AG04449 (cell line): ENCODE measurements at regions not wholly inside any gene's neighbourhood (a gene's known extent, or its start where the extent isn't known, plus 50 kb on each side); places are given as distances from the start of the nearest gene placed in this dataset.

Experiments used
- CTCF ChIA-PET: fragments of 350-600 bp; formaldehyde crosslinking; extraction: SDS; loops from one replicate; lab custom pipeline; 2021; ENCODE audit warnings: antibody characterized with exemption; lab: Yijun Ruan, JAX
- POLR2A ChIA-PET: fragments of 400-600, 350-600 bp; formaldehyde crosslinking; extraction: SDS; loops from one replicate; lab custom pipeline; 2020; ENCODE audit warnings: antibody characterized with exemption, inconsistent platforms; lab: Yijun Ruan, JAX
- DNase-seq: peaks from one replicate; pipeline ENCODE4 v3.0.0-alpha.2; 2010; ENCODE audit warnings: low read depth, low spot score
- H3K4me3 ChIP-seq: 2 replicates; pipeline ENCODE4 v1.5.1; 2011; ENCODE audit warnings: low read depth, mild to moderate bottlenecking, control low read depth, low read length
- TF ChIP-seq, protein P1 (sequence below): IDR thresholded peaks from one replicate; pipeline ENCODE4 v1.5.1; 2011; ENCODE audit warnings: mild to moderate bottlenecking, moderate library complexity, low read length, control low read depth, inconsistent platforms; ENCODE audit not compliant: insufficient read depth; ENCODE audit errors: missing control alignments

DNA sequence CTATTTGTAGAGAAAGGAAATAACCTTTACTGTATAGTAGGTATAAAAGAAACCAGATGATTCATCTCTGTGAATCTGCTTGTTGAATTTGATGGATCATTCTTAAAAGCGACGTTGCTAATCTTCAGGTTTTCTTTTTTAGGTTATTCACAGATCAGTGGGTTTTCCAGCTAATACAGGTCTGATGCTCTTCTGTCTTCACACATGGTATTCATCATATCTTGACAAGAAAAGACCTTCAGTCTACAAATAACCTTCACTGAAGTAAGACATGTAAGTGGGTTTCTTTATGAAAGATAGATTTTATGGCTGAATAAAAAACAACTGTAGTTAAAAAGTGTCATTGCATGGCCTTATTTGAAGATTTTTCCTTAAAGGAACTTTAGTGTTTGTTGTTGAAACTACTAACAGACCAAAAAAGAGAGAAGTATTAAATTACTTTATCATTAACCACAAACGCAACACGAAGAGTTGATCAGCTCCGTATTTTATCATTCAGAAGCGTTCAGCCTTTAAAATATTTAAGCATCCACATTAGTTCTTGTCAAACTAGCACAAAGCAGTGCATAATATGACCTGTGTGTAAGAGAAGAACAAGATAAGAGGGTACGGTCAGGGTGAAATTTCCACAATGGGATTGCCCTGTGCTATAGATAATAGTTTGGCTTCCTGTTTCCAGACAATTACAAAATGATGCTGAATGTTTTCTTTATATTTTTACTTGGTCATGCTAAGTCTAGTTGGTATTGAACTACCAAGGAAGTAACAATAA, 299.5 kb downstream of the MZT1 start:
- H3K4me3 ChIP-seq, result no peak overlapping the region
- CTCF ChIA-PET, result no interaction called here
- no peak for DNase-seq
- TF ChIP-seq, protein P1, sequence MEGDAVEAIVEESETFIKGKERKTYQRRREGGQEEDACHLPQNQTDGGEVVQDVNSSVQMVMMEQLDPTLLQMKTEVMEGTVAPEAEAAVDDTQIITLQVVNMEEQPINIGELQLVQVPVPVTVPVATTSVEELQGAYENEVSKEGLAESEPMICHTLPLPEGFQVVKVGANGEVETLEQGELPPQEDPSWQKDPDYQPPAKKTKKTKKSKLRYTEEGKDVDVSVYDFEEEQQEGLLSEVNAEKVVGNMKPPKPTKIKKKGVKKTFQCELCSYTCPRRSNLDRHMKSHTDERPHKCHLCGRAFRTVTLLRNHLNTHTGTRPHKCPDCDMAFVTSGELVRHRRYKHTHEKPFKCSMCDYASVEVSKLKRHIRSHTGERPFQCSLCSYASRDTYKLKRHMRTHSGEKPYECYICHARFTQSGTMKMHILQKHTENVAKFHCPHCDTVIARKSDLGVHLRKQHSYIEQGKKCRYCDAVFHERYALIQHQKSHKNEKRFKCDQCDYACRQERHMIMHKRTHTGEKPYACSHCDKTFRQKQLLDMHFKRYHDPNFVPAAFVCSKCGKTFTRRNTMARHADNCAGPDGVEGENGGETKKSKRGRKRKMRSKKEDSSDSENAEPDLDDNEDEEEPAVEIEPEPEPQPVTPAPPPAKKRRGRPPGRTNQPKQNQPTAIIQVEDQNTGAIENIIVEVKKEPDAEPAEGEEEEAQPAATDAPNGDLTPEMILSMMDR, result no peak
- POLR2A ChIA-PET, result no interaction called here

DNA sequence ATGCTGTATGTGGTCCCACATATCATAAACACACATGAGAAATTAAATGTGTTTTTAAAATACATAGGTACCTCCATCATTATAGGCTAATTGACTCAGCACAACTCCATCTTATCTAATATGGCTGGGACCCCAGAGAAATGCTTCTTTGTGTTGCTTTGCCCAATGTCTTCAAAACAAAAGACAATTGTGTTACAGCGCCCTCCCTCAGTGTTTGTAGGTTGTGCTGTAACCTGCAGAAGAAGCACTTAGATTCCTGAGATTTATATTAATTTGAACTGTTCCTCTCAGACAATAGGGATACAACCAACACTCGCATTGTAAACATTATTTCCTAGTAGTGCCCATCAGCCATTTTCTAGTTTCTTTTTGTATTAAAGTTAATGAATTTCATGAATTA, 303.4 kb downstream of the MZT1 start:
- POLR2A ChIA-PET, result no interaction called here
- TF ChIP-seq, protein P1, result no peak
- CTCF ChIA-PET, result no interaction called here

DNA sequence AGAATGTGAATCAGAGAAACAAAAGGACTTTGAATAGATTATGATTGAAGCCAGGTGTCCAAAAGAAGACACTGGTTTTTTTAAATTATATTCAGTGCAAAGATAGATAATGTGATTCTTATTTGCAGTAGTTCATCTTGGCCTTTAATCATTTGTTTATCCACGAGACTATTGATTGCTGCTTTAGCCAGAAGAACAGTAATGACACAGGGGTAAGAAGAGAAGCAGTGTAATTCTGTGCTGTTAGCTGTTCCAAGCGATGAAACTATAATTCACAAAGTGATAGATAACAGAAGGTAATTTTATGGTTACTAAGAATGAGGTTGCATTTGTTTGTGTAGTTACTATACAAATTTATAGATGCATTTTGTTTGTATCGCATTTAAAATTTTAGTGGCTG, 311.6 kb downstream of the MZT1 start:
- no peak for DNase-seq
- ChIA-PET POLR2A (no interaction called here), CTCF (no interaction called here)

More for the DNA sequence above, 303.4 kb downstream of the MZT1 start:
- DNase-seq, result no peak
- no peak overlapping the region for H3K4me3 ChIP-seq

DNA sequence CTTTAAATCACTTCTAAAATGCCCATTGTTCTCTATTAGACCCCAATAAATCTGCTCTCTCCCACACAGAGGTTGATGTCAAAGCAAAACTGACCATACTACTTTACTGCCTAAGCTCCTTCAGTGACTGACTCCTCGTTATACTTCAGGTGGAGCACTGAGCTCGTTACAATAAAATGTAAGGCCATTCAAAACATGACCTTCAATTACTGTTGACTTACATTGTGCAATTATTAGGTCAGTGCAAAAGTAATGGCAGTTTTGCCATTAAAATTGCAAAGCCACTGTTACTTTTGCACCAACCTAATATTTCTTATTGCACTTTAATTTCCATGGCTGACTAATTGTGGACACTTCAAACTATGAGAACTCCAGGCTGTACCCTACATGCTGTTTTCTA, 314.9 kb downstream of the MZT1 start:
- H3K4me3 ChIP-seq, result no peak overlapping the region
- TF ChIP-seq, protein P1, result no peak
- POLR2A ChIA-PET, result no interaction called here
- DNase-seq, result no peak
- CTCF ChIA-PET, result no interaction called here

More for the DNA sequence above, 311.6 kb downstream of the MZT1 start:
- H3K4me3 ChIP-seq, result no peak overlapping the region
- TF ChIP-seq, protein P1, result no peak

DNA sequence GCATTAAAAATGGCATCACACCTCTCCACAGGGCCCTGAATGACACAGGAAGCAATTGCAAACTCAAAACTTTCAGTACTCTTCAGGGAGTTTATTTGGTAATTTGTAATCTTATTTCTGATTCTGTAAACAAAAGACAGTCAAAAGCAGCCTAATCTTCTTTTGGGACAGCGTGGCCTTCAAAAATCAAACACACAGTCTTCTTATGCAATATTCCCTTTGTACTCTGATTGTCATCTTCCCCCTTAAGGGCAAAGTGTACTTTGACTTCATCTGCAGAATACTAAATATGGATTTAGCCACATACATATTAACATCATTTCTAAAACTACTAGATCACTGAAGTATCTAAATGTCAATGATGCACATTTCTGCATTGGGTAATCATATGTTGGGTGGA, 322.0 kb downstream of the MZT1 start:
- ChIA-PET POLR2A (no interaction called here), CTCF (no interaction called here)
- H3K4me3 ChIP-seq, result no peak overlapping the region
- TF ChIP-seq, protein P1, result no peak
- no peak for DNase-seq

DNA sequence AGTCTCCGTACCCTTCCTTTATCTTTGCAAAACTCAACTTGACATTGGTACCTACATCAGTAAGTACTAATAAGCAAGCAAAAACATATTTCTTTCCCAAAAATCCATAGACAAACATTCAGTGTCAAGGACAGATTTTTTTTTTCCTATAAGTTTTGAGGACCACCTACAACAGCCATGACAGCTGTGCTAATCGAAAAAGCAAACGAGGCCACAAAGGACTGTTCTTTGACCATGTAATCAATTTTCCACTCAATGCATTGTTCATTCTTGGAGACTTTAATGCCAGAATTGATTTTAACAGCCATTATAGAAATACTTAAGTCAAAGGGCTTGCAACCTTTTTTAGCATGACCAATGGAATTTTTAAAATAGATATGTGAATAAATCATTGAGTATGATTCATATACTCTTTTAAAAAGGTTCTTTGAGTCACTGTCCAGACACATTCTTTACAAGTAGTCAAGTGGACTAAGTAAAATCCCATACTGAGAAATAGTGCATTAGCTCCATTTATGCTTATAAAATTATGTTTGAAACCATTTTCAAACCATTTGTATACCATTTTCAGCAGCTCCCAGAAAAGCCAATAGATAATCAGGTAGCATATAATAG, 323.9 kb downstream of the MZT1 start:
- TF ChIP-seq, protein P1, result no peak
- no peak for DNase-seq
- no peak overlapping the region for H3K4me3 ChIP-seq
- POLR2A ChIA-PET, result no interaction called here
- CTCF ChIA-PET, result no interaction called here
